Smooth muscle cell (in vitro differentiated cells): ENCODE measurements at regions not wholly inside any gene's neighbourhood (a gene's known extent, or its start where the extent isn't known, plus 50 kb on each side); places are given as distances from the start of the nearest gene placed in this dataset.

Experiments
- DNase-seq: peaks from one replicate; lab custom pipeline; 2025; ENCODE audit not compliant: unreplicated experiment; lab: John Stamatoyannopoulos, UW
- H2AFZ ChIP-seq: fragments of 200-600 bp; sonication (generic); 2 replicates; pipeline ENCODE4 v1.6.0; 2016; ENCODE audit warnings: antibody characterized with exemption, low read depth, mild to moderate bottlenecking
- H3F3A ChIP-seq: fragments of 200-600 bp; sonication (generic); 2 replicates; pipeline ENCODE4 v1.6.0; 2017; ENCODE audit warnings: antibody characterized with exemption, low read depth
- H3K27ac ChIP-seq: fragments of 200-600 bp; sonication (generic); 2 replicates; pipeline ENCODE4 v1.5.1; 2016; ENCODE audit warnings: low read depth, mild to moderate bottlenecking
- H3K27me3 ChIP-seq: fragments of 200-600 bp; sonication (generic); 2 replicates; pipeline ENCODE4 v1.6.1; 2016; ENCODE audit warnings: low read depth, mild to moderate bottlenecking
- H3K36me3 ChIP-seq: fragments of 200-600 bp; sonication (generic); 2 replicates; pipeline ENCODE4 v1.5.1; 2016; ENCODE audit warnings: low read depth
- H3K4me1 ChIP-seq: fragments of 200-600 bp; sonication (generic); 2 replicates; pipeline ENCODE4 v1.5.1; 2016; ENCODE audit warnings: low read depth
- H3K4me2 ChIP-seq: fragments of 200-600 bp; sonication (generic); 2 replicates; pipeline ENCODE4 v1.6.0; 2016; ENCODE audit warnings: mild to moderate bottlenecking
- H3K4me3 ChIP-seq: fragments of 200-600 bp; sonication (generic); 2 replicates; pipeline ENCODE4 v1.5.1; 2016; ENCODE audit warnings: mild to moderate bottlenecking
- H3K79me2 ChIP-seq: fragments of 200-600 bp; sonication (generic); 2 replicates; pipeline ENCODE4 v1.6.0; 2016; ENCODE audit warnings: low read depth, mild to moderate bottlenecking
- H3K9ac ChIP-seq: fragments of 200-600 bp; sonication (generic); 2 replicates; pipeline ENCODE4 v1.6.0; 2016; ENCODE audit warnings: low read depth
- H3K9me3 ChIP-seq: fragments of 200-600 bp; sonication (generic); replicated peaks from 2 replicates; pipeline ENCODE4 v1.5.1; 2016; ENCODE audit warnings: low read depth
- H4K20me1 ChIP-seq: fragments of 200-600 bp; sonication (generic); 2 replicates; pipeline ENCODE4 v1.6.0; 2016; ENCODE audit warnings: low read depth
- CTCF ChIP-seq: fragments of 200-600 bp; sonication (generic); IDR thresholded peaks from 2 replicates; pipeline ENCODE4 v1.5.1; 2017; ENCODE audit warnings: borderline replicate concordance, mild to moderate bottlenecking, antibody characterized with exemption; ENCODE audit not compliant: insufficient read depth, poor library complexity, severe bottlenecking
- WGBS: methylation state at CpG from one replicate; pipeline ENCODE4 v1.1.7; 2016; ENCODE audit warnings: low lambda C conversion rate; 5-methylcytosine and 5-hydroxymethylcytosine counted together

GRCh38 chr6:40695114-40695513, 108.0 kb upstream of the LRFN2 start:
- Histone ChIP-seq H3K4me1 (no peaks in the 10 kb centered on the region), H3K9ac (no peak overlapping the region), H3K9me3 (no peaks in the 10 kb centered on the region), H3K4me3 (no peak overlapping the region), H3K27me3 (peaks cover 6% of the 10 kb centered on the region), H2AFZ (no peak overlapping the region), H3K27ac (no peak overlapping the region), H4K20me1 (no peaks in the 10 kb centered on the region), H3K4me2 (no peak overlapping the region), H3F3A (no peaks in the 10 kb centered on the region), H3K36me3 (no peaks in the 10 kb centered on the region), H3K79me2 (no peaks in the 10 kb centered on the region)
- no peak for TF ChIP-seq CTCF
- 50% methylated on average over 2 of the region's 2 CpGs for WGBS
- DNase-seq = no peak

- TF ChIP-seq CTCF = no peak
- Histone ChIP-seq H3K4me3 (no peak overlapping the region), H3K79me2 (no peaks in the 10 kb centered on the region), H2AFZ (no peak overlapping the region), H3K9ac (no peak overlapping the region), H3K4me1 (no peaks in the 10 kb centered on the region), H3K36me3 (no peaks in the 10 kb centered on the region), H3F3A (no peaks in the 10 kb centered on the region), H3K27ac (no peak overlapping the region), H4K20me1 (no peaks in the 10 kb centered on the region), H3K9me3 (no peaks in the 10 kb centered on the region), H3K27me3 (no peaks in the 10 kb centered on the region), H3K4me2 (no peak overlapping the region)
- 70% methylated on average over 3 of the region's 3 CpGs for WGBS
- no peak for DNase-seq
Observed at GRCh38 chr6:40693768-40694167, 106.6 kb upstream of the LRFN2 start.

GRCh38 chr6:40692337-40692736, 105.2 kb upstream of the LRFN2 start:
- Histone ChIP-seq H3K4me1 (no peaks in the 10 kb centered on the region), H3K79me2 (no peaks in the 10 kb centered on the region), H2AFZ (no peak overlapping the region)

More at GRCh38 chr6:40692337-40692736, 105.2 kb upstream of the LRFN2 start:
- Histone ChIP-seq H3F3A (no peaks in the 10 kb centered on the region), H3K9ac (no peak overlapping the region), H3K4me3 (no peak overlapping the region), H3K9me3 (no peaks in the 10 kb centered on the region), H3K27ac (no peak overlapping the region), H3K36me3 (no peaks in the 10 kb centered on the region), H4K20me1 (no peaks in the 10 kb centered on the region), H3K27me3 (peaks cover 6% of the 10 kb centered on the region), H3K4me2 (no peak overlapping the region)
- TF ChIP-seq CTCF = no peak
- no peak for DNase-seq
- 82% methylated on average over 2 of the region's 2 CpGs for WGBS
